ENCODE measurements at regions not wholly inside any gene's neighbourhood (a gene's known extent, or its start where the extent isn't known, plus 50 kb on each side); places are given as distances from the start of the nearest gene placed in this dataset.
A peak's percentile ranks its signal among the peaks of the same experiment; 100 is the strongest.

- DNase-seq, result no peak
Observed at GRCh38 chr18:53747663-53748160, 476.8 kb downstream of the MBD2 start.

DNA sequence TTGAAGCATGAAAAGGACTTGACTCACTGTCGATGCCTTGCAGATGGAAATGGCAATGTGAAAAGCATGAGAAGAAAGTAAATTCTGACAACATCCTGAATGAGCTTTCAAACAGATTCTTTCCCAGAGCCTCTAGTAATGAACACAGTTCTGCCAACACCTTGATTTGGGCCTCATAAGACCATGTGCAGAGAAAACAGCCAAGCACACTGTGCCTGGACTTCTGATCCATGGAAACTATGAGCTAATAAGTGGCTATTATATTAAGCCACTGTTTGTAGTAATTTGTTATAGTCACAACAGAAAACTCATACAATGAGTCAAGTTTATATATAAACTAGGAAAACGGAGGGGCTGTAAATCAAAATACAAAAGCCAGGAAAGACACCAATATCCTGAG is 477.3 kb downstream of the MBD2 start:
- DNase-seq, result no peak

GRCh38 chr18:53745986-53746385 is 478.5 kb downstream of the MBD2 start:
- DNase-seq, result no peak

DNA sequence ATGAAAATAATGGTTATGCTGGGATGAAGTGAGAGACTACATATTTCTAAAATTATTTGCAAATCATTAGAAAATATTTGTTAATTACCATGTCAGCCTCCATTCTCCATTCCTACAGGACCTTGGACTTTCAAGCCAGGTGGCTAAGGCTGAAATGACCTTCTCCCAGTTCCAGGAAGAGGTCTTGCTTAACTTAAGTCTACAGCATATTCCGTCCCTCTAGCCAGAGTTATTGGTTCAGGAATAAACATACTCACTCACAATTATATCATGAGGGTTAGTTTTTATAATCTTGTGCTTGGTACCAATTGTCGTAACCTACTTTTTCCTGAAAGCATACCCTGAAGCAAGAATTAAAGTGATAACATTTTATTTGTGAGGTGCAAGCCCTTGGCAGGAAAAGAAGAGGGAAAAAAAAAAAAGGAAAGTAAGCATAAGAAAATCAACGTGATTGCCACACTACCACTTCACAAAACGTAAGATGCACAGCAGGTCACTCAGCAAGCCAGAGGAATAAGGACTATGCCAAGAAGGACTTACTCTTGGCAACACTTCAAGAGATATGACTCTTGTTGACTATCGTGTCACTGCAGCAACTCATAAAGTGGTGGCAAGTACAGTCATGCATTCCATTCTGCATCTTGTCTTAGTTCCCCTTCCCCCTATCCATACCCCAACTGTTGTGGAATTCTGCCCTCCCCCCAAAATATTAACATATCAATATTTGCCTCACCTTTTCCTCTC is 479.1 kb downstream of the MBD2 start:
- DNase-seq, result no peak

GRCh38 chr18:53739700-53740099 is 484.8 kb downstream of the MBD2 start:
- no peak for DNase-seq

DNA sequence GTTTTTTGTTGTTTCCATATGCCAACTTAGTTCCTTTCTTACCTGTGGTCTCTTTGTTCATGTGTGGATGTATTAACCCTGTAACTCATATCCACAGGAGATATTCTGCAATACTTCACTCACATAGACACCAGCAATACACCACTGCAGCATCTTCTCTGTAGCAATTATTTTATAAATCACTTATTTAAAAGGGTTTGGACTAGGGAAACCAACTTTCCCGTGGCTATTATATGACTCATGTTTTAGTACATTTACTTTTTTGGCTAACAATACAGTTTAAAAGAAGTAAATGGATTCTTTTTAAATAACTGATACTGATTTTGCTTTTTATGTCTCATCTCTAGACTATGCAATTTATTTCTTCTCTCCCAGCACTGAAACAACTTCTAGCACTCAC is 488.9 kb downstream of the MBD2 start:
- no peak for DNase-seq

- DNase-seq, result no peak
Observed at GRCh38 chr18:53715243-53715853, 509.1 kb downstream of the MBD2 start.

GRCh38 chr18:53710080-53710479 is 514.4 kb downstream of the MBD2 start:
- no peak for DNase-seq

- DNase-seq, result no peak
Observed at GRCh38 chr18:53702480-53702879, 522.0 kb downstream of the MBD2 start.

- DNase-seq, result peak; percentile 12
Observed at GRCh38 chr18:53701697-53702096, 522.8 kb downstream of the MBD2 start.

DNA sequence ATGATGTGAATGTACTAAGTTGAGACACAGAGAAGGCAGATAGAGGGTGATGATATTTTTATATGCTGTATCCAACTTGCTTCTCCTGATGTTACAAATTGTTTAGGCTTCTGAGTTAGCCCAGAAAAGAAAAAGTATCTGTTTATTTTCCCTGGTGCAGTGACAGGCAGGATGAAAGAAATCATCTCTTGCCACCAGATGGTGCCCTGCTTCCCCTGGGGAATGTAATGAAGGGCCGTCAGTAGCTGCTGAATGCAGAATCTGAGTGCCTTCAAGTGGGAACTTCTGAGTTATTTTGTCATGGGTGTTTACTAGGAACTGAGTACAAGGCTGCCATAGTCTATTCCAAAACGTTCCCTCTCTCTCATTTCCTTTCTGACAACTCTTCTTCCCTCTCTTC is 525.6 kb downstream of the MBD2 start:
- DNase-seq, result peak; percentile 15

DNA sequence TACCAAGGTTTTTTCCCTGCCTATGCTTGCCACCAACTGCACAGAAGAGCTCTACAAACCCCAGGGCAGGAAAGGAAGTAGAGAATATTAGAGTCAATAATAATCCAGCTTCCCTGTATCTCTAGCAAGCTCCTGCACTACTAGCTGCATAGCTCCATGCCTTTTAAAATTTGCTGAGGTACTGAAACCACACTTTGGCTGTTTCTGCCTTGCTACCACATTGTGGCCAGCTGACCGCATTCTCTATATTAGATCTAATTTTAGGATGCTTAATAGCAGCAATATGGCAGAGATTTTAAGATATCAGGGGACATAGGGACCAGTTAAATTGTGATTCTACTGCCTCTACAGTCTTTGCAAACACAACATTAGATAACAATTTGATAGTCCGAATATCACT is 534.6 kb downstream of the MBD2 start:
- no peak for DNase-seq

DNA sequence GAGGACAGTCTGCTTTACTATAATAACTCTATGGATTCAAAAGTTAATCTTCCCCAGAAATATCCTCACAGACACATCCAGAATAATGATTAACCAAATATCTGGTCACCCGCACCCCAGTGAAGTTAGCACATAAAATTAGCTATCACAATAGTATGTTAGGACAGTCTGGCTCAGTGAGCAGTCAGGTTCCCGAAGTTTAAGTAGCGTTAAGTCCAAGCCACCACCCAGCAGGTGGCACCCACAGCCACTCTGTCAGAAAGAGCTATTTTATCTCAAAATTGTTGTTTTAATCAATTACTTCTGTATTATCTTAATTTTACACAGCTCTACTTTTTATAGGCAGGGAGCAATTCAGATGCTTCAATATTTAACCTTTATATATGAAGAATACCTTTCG is 537.5 kb downstream of the MBD2 start:
- DNase-seq, result no peak

DNA sequence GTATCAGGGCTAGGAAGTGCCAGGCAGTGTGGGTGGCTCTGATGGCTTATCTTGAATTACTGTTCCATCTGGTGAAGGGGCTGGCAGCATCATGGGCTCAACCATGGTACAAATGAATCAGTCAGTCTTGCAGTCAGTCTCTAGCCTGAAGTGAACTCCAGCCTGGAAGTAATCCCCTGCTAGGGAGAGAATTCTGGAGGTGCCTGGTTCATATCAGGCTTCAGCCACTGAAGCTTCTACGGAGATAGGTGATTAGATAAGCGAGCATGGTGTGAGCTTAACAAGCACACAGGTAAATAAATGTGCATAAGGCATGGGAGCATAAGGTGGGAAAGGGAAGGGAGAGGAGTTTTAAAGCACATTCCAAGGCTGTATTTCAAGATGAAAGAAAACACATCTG is 541.7 kb downstream of the MBD2 start:
- no peak for DNase-seq

DNA sequence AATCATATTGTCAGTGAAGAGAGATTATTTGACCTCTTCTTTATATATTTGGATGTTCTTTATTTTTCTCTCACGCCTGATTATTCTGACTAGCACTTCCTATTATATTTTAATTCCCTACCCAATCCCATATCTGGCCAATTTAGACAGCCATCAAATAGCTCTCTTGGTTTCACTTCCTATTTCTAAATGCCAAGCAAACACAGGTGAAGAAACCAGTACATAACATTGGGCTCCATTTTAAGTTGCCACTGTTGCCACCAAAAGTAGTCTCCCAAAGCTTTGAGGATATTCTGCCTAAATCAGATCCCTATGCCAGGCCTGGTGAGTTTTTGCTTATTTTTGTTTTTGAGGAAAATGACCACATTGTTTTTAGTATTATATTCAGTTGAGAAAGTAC is 547.0 kb downstream of the MBD2 start:
- DNase-seq, result no peak

DNA sequence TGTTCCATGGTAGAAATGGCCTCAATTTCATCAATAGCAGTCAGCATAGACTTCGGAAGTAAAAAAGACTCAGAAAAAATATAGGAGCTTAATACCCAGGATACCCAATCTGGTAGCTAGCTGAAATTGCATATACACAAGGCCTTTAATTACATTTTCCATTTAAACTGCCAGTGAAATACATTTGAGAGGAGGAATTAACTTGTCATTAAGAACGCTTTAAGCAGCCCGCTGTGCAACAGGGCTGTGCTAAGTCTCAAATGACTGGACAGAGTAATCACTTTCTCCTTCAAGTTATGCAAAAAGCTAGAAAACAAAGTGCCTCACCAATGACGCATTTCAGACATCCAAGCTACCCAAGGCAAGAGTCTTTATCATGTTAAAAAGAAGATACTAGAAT is 558.8 kb downstream of the MBD2 start:
- DNase-seq, result no peak

DNA sequence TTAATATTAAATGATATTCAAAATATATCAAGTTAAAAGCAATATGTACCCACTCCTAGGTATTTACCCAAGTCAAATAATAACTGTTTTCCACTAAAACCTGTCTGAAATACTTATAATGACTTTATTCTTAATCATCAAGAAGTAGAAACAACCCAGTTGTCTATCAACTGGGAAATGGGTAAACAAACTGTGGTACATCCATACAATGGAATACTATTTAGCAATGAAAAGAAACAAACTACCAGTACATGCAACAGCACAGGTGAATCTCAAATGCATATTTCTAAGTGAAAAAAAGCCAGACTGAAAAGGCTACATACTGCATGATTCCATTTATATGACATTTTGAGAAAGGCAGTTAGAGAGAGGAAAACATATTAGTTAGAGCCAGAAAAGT is 559.9 kb downstream of the MBD2 start:
- no peak for DNase-seq

DNA sequence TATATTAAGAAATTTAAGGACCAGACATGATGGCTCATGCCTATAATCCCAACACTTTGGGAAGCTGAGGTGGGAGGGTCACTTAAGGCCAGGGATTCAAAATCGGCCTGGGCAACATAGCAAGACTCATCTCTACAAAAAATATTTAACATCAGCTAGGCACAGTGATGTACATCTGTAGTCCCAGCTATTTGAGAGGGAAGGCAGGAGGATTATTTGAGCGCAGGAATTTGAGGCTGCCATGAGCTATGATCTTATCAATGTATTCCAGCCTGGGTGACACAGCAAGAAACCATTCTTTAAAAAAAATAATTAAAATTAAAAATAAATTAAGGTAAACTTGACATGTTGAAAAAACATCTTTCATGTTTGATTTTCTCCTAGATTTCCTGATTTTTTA is 564.2 kb downstream of the MBD2 start:
- DNase-seq, result no peak

GRCh38 chr18:53657257-53657656 is 567.2 kb downstream of the MBD2 start:
- no peak for DNase-seq

DNA sequence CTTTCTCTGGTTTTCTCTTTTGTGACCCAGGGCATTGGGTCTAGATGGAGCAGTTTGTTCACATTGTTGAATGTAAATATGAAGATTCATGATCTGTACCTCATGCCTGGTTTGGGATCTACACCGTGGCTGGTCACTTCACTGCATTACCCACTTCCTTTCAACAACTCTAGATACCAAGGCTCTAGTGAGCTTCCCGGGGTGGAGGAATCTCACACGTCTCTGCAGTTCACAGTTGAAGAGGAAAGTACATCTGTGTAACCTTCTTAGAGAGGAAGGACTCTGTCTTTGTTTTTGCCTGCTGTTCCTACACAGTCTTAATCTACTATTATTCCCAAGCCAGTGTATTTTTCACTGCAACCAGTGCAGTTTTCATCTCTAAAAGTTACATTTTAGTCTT is 574.8 kb downstream of the MBD2 start:
- DNase-seq, result no peak

GRCh38 chr18:53644799-53645471 is 579.5 kb downstream of the MBD2 start:
- no peak for DNase-seq

GRCh38 chr18:53639687-53640086 is 584.8 kb downstream of the MBD2 start:
- DNase-seq, result no peak

- no peak for DNase-seq
Observed at GRCh38 chr18:53629337-53629736, 595.1 kb downstream of the MBD2 start.

GRCh38 chr18:53625997-53626599 is 598.4 kb downstream of the MBD2 start:
- no peak for DNase-seq

Measured in NCI-H345 (cell line).